Kidney epithelial cell (primary cell): ENCODE measurements at regions not wholly inside any gene's neighbourhood (a gene's known extent, or its start where the extent isn't known, plus 50 kb on each side); places are given as distances from the start of the nearest gene placed in this dataset.

ENCODE experiments used
- DNase-seq: peaks from one replicate; pipeline ENCODE4 v3.0.0-alpha.2; 2010; ENCODE audit warnings: low read depth
- H3K27me3 ChIP-seq: 2 replicates; pipeline ENCODE4 v1.6.0; 2011; ENCODE audit warnings: low read length; ENCODE audit not compliant: control insufficient read depth, insufficient read depth
- H3K36me3 ChIP-seq: 2 replicates; pipeline ENCODE4 v1.5.1; 2011; ENCODE audit warnings: low read length; ENCODE audit not compliant: control insufficient read depth, insufficient read depth
- H3K4me3 ChIP-seq: 2 replicates; pipeline ENCODE4 v1.5.1; 2011; ENCODE audit warnings: low read depth, mild to moderate bottlenecking, control low read depth, low read length
- TF ChIP-seq, protein P1 (sequence below): IDR thresholded peaks from 2 replicates; pipeline ENCODE4 v1.5.1; 2011; ENCODE audit warnings: mild to moderate bottlenecking, moderate library complexity, low read length, control low read depth, inconsistent platforms; ENCODE audit not compliant: insufficient read depth, poor library complexity, severe bottlenecking

DNA sequence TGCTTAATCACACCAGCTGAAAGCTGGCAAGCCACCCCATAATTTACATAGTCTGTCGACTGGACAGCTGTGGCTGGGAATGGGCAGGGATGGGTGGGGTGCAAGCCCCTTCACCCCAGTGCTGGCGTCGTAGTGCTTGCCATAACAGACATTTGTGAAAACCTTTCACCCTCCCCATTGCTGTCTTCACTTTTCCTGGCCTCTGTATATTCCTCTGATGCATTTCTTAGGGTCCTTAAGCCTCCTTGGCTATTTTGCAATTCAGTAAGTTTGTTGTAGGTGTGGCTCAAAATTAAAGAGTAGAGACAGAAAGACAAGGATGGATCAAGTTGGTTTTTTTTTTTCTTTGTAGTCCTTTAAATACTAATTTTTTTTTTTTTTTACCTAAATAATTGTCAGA lies 383.3 kb upstream of the MCTP2 start:
- TF ChIP-seq, protein P1, sequence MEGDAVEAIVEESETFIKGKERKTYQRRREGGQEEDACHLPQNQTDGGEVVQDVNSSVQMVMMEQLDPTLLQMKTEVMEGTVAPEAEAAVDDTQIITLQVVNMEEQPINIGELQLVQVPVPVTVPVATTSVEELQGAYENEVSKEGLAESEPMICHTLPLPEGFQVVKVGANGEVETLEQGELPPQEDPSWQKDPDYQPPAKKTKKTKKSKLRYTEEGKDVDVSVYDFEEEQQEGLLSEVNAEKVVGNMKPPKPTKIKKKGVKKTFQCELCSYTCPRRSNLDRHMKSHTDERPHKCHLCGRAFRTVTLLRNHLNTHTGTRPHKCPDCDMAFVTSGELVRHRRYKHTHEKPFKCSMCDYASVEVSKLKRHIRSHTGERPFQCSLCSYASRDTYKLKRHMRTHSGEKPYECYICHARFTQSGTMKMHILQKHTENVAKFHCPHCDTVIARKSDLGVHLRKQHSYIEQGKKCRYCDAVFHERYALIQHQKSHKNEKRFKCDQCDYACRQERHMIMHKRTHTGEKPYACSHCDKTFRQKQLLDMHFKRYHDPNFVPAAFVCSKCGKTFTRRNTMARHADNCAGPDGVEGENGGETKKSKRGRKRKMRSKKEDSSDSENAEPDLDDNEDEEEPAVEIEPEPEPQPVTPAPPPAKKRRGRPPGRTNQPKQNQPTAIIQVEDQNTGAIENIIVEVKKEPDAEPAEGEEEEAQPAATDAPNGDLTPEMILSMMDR, result no peak
- H3K4me3 ChIP-seq, result no peak overlapping the region
- H3K27me3 ChIP-seq, result no peaks in the 10 kb centered on the region
- DNase-seq, result no peak
- H3K36me3 ChIP-seq, result no peaks in the 10 kb centered on the region

DNA sequence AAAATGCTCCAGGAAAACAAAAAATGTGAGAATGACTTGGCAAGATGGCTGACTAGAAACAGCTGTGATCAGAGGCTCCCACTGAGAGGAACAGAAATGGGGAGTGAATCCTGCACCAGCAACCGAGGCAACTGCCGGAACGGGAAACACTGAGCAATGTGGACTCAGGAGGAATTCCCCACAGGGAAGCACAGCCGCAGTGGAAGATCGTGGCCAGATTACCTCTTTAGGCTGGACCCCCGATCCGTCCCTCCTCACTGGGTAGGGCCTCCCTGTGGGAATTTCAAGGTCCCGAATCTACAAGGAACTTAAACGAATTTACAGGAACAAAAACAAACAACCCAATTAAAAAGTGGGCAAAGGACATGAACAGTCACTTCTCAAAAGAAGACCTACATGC lies 385.2 kb upstream of the MCTP2 start:
- no peaks in the 10 kb centered on the region for H3K36me3 ChIP-seq
- no peak overlapping the region for H3K4me3 ChIP-seq
- no peak for DNase-seq
- no peaks in the 10 kb centered on the region for H3K27me3 ChIP-seq
- TF ChIP-seq, protein P1, result no peak

DNA sequence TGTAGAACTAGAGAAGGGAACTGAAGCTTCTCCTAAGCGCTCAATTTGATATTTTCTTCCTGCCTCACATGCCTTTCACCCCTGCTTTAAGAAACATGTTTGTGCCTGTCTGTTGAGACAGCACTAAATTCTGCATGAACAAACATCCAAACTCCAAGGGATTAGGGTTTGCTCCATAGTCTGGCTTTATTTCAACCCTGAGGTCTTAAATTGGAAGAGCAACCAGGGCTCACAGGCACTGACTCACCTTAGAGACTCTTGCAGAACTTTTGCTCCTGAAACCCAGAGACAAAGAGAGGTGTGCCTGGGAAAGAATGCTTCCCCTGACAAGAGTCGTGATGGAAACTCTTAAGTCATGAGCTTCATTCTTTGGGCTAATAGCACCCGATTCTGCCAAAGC lies 393.9 kb upstream of the MCTP2 start:
- Histone ChIP-seq H3K36me3 (no peaks in the 10 kb centered on the region), H3K27me3 (no peaks in the 10 kb centered on the region), H3K4me3 (no peak overlapping the region)
- no peak for DNase-seq
- TF ChIP-seq, protein P1, result no peak

DNA sequence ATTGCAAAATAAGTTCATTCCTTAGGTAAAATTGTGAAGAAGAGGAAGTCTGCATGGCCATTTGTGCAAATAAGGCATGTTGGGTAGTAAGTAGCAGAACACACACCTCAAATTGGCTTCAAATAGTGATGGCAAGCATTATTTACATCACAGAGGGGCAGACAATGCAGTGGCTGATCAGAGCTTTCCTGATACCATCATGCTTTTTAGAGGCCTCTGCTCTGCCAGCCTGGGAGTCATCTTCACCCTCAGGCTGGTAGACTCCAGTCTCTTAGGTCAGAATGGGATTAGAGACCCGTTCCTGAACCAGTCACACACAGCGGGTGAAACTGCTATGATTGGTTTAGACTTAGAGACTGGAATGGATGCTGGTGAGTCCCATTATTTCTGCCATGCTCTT lies 396.0 kb upstream of the MCTP2 start:
- no peak for DNase-seq
- H3K27me3 ChIP-seq, result no peaks in the 10 kb centered on the region
- TF ChIP-seq, protein P1, result no peak
- H3K36me3 ChIP-seq, result no peaks in the 10 kb centered on the region
- H3K4me3 ChIP-seq, result no peak overlapping the region

DNA sequence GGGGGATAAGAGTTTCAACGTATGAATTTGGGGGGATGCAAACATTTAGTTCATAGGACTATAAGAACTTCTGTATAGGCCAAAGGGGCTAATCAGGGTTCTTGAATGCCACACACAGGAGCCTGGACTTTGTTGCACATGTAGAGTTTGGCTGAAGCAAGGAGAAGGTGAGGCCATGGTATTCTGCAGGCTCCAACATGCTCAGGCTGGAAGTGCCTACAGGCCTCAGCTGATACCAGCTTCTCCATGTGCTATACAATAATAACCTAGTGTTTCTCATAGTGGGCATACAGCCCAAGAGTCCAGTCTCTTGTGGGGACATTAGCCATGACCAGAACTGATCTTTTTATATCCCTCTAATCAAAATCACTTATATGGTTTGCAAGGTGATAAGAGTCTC lies 399.7 kb upstream of the MCTP2 start:
- Histone ChIP-seq H3K27me3 (no peaks in the 10 kb centered on the region), H3K36me3 (no peaks in the 10 kb centered on the region), H3K4me3 (no peak overlapping the region)
- TF ChIP-seq, protein P1, result no peak
- no peak for DNase-seq

DNA sequence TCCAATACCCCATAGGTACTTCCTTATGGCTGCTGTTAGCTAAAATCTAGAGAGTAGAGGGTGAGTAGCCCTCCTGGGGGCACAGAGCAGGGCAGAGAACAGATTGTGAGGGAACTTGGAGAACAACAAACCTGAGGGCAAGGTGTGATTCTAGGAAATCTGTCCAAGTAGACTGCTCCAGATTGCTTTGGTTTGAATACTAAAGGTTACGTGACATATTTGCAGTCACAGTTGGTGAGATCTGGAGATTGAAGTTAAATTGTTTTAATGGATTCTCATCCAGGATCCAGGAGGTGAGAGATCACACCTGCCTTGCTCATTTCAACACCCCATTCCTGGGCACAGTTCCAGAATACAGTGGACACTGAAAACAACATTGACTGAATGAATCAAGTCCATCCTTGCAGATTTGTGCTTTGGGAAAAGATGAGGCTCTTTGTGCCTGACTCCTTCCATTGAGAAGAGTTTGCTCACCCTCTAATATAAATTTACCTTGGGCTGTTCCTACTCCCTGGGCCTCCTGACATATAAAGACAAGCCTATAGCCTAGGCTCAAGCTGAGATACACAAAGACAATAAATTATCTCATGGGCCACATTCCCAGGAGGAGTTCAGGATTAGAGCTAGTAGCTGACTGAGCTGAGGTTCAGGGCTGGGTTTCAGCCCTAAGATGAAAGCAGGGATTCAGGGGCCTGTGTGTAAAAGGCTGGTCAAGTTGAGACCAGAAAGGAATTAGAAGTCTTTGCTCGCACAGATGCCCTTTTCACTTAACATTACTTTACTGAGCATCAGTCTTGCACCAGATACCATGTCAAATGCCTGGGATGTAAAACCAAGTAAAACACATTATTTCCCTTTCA lies 400.9 kb upstream of the MCTP2 start:
- H3K4me3 ChIP-seq, result no peak overlapping the region
- no peaks in the 10 kb centered on the region for H3K36me3 ChIP-seq
- no peak for DNase-seq
- no peaks in the 10 kb centered on the region for H3K27me3 ChIP-seq
- TF ChIP-seq, protein P1, result no peak
